HG03442 (cell line): ENCODE measurements at regions not wholly inside any gene's neighbourhood (a gene's known extent, or its start where the extent isn't known, plus 50 kb on each side); places are given as distances from the start of the nearest gene placed in this dataset.

Experiments
- ATAC-seq: cut with Tn5 transposase; IDR thresholded peaks from one replicate; pipeline ENCODE4 v1.9.1; 2021; ENCODE audit warnings: mild to moderate bottlenecking, moderate library complexity; ENCODE audit not compliant: unreplicated experiment

DNA sequence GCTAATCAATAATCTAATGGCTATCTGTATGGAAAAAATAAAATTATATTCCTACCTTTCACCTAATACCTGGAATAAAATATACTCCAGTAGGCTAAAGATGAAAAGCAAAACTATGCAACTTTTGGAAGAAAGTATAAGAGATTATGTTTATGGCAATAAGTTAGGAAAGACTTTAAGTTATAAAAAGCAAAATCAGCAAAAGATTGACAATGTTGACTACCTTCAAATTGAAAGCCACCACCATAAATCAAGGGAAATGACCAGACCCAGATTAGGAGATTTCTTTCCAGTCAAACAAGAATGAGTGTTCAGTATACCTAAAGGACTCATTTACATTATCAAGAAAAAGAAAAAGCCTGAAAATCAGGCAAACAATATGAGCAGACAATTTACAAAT, 159.1 kb upstream of the ZBED5 start:
- ATAC-seq: no peak

DNA sequence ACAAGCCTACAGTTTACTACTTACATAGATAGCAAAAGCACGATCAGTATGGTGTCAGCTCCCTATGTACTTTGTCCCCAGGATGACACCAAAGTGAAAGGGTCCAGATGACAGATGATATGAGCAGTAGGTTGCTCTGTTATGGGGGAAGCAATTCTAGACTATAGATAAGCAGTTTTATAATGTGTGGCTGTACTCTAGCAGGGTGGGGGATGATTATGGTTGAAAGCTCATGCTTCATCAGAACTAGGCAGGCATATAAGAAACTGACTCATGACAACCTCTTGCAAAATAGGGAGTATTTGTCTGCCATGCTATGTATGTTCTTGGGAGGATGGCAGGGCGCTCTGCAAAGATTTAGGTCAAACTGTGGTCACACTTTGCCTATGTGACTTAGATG, 158.2 kb upstream of the ZBED5 start:
- ATAC-seq: no peak

GRCh38 chr11:11011617-11012016, 153.8 kb upstream of the ZBED5 start:
- ATAC-seq: no peak

- ATAC-seq: no peak
Measured at GRCh38 chr11:11010624-11011127, 152.8 kb upstream of the ZBED5 start.

DNA sequence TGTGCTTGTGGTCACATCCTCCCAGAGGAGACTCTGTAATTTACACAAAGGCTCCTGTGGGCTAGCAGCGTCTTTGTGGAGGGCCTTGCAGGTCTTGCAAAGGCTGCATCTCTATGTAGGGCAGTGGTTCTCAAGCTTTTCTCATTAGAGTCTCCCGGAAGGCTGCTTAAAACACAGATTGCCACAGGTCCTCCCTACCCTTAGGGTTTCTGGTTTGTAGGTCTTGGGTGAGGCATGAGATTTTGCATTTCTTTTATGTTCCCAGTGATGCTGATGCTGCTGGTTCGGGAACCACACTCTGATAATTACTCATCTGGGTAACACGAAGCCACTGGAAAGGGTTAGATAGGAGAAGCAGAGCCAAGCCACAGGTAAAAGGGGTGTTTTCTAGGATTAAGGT, 151.3 kb upstream of the ZBED5 start:
- no peak for ATAC-seq

DNA sequence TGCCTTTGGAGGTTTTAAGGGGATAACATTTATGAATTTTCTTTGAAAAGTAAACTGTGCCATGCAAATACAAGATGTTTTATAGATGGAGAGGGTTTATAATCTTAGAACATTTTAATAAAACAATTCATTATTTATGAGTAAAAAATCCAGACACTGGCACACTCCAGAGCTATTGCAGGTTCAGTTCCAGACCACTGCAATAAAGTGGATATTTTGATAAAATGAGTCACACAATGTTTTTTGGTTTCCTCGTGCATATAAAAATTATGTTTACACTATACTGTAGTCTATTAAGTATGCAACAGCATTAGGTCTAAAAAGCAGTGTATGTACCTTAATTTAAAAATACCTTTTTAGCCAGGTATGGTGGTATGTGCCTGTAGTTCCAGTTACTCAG, 146.2 kb upstream of the ZBED5 start:
- ATAC-seq: no peak

- ATAC-seq: no peak
Measured at GRCh38 chr11:11003226-11003625, 145.4 kb upstream of the ZBED5 start.

DNA sequence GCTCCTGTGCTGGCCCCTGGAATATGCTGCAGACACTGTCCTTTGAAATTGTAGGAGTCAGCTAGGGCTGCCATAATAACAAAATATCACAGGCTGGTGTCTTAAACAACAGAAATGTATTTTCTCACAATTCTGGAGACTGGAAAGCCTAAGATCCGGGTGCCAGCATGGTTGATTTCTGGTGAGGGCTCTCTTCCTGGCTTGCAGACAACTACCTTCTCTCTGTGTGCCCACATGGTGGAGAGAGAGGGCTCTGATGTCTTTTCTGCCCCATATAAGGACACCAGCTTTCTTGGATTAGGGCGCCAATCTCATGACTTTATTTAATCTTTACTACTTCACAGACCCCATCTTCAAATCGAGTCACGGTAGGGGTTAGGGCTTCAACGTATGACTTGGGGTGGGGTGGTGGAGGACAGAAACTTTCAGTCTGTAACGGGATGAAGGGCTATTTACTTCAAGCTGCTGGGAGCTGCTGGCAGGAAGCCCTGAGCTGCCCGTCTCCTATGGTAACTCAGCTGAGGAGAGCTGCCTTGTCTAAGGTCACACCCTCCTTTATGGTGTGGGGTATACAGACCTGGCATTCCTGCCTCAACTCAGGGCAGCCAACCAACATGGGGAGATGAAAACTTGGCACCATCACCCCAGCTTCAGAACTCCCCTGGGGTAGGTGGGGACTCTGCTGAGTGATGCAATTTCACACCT, 142.9 kb upstream of the ZBED5 start:
- ATAC-seq: no peak

GRCh38 chr11:10998674-10999073, 140.8 kb upstream of the ZBED5 start:
- no peak for ATAC-seq

- no peak for ATAC-seq
Measured at GRCh38 chr11:10996678-10997077, 138.8 kb upstream of the ZBED5 start.

GRCh38 chr11:10993640-10994039, 135.8 kb upstream of the ZBED5 start:
- no peak for ATAC-seq

DNA sequence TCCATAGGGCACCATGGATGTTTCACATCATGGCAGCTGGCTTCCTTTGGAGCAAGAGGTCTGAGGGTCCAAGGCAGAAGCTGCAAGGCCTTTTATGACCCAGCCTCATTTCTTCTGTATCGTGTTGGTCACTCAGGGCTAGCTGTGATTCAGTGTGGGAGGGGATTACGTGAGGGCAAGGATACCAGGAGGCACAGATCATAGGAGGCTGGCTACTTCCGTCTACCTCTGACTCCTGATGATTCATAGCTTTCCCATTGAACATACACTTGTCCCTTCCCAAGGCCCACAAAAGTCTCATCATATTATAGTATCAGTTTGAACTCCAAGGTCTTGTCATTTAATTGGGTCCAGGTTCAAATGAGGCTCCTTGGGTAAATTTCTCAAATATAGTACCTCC, 135.3 kb upstream of the ZBED5 start:
- no peak for ATAC-seq

GRCh38 chr11:10991393-10991792, 133.5 kb upstream of the ZBED5 start:
- ATAC-seq: no peak

- ATAC-seq: no peak
Measured at GRCh38 chr11:10990637-10991193, 132.9 kb upstream of the ZBED5 start.

GRCh38 chr11:10990160-10990559, 132.3 kb upstream of the ZBED5 start:
- ATAC-seq: no peak

DNA sequence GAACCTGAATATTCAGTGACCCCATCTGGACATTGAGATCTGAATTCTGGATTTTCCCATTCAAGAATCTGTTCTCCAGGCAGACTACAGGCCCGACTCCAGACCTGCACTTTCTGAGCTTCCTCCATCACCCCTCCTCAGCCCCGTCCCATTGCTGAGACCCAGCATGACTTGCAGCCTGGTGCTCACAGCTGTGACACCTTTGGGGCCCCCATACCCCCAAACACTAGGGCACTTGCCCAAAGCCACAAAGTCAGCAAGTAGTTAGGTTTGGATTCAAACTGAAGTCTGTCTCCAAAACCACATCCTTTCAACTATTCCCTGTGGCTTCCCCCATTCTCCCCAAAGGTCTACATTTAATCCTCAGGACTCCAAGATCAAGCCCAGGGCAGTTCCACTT, 128.2 kb upstream of the ZBED5 start:
- no peak for ATAC-seq

GRCh38 chr11:10984742-10985141, 126.9 kb upstream of the ZBED5 start:
- no peak for ATAC-seq

GRCh38 chr11:10984250-10984649, 126.4 kb upstream of the ZBED5 start:
- ATAC-seq: no peak

DNA sequence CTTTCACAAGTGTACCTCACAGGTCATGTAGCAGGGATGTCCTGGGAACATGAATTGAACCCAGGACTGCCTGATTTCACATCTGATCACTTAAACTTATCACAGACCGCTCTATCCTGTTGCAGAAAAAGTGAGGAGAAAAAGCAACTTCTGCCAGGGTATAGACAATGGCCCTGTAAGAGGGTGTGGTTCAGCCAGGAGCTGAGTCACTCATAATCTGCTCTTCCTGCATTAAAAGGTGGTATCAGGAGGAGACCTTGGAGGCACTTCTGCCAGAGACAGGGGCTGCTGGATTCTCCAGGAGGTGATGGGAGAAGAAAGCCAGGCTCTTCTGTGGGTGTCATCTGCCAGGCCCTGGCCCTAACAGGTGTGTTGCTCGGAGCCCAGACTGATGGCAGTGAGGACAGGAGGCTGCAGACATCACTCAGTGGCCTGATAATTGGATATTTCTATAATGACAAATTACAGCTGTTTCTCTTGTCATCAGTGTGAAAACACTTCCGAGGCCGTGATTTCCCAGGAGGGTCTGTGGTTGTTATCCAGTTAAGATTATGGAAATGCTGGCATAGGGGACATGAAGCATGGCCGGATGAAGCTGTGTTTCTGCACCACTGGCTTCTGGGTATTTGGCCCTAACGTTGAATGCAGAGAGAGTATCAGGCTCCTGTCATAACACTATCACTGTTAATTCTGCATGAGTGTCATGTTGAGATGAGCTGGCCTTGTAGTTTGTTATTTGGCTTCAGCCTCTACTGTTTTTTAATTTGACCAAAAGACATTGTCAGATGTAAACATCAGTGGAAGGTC, 125.1 kb upstream of the ZBED5 start:
- no peak for ATAC-seq

- ATAC-seq: no peak
Measured at GRCh38 chr11:10979529-10979928, 121.7 kb upstream of the ZBED5 start.

DNA sequence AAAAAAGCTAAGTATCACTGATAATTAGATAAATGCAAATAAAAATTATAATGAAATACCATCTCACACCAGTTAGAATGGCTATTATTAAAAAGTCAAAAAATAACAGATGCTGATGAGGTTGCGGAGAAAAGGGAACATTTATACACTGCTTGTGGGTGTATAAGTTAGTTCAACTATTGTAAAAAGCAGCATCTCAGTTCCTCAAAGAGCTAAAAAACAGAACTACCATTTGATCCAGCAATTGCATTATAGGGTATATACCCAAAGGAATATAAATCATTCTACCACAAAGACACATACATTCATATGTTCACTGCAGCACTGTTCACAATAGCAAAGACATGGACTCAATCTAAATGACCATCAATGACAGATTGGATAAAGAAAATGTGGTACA, 120.3 kb upstream of the ZBED5 start:
- ATAC-seq: no peak

DNA sequence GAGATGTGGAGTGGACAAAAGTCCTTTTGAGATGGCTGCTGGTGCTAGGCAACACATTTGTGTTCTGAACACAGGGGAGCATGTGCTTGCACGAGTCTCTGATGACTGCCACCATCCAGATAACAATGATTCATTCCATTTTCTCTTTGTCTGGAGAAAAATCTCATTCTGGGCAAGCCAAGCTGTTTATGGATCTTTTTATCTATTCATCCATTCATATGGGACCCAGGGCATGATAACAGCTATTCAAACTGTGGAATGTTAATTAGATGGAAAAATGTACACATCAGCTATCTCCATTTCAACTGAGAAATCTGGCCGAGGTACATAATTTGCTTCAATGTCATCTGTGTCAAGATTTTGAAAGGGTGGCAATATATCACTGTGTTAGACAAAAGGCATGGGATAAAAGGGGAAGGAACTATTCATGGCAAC, 117.5 kb upstream of the ZBED5 start:
- ATAC-seq: no peak
